ENCODE measurements at regions not wholly inside any gene's neighbourhood (a gene's known extent, or its start where the extent isn't known, plus 50 kb on each side); places are given as distances from the start of the nearest gene placed in this dataset.
"Not testable (repeated sequence)": the region's sequence is repeated elsewhere in the genome, so short reads cannot be mapped to it uniquely, and the experiment has no call there.

DNA sequence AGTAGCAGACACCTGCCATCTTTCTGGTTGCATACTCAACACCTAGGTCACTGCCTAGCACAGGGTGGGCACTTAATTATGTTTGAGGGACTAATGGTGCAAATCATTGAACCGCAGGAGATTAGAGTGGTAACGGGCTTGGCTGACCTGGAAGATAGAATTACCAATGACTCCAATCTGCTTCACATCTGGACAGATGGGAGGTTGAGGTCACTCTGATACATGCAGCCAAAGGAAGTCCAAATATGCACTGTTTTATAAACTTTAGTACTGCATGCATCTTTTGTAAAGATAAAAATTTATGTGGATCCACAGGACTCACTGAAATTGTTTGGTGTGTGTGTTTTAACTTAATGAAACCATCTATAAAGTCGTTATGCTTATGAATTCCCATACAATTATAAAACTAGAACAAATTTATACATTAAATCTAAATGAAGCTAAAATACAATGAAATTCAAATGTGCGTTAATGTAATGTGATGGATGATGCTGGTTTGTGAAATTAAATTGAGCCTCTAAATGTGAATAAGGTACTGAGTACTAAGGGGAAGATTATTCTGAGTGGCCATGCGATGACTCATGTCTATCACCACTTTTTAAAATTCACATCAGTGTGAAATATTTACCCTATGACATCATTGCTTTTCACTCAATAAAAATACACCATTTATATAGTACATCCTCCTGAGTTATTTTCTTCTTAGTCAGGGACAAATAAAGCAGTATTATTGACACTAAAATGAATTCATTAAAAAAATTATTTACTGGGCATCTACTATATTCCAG, 224.7 kb upstream of the FAM78B start:
- DNase-seq (ENCODE audit: low spot score): no peak

DNA sequence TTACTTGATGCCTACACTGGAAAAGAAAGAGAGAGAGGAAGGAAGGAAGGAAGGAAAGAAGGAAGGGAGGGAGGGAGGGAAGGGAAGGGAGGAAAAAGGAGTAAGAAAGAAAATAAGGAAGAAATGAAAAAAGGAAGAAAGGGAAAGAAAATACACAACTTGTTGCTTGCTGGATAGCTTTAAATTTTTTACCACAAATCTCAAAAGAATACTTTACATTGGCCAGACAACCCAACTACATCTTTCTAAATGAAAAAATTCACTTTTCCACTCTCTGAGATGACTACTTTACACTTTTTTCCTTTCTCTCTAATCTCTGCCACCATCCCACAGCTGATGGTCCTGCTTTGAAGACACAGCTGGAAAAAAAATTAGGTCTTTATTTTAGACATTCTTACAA, 228.9 kb upstream of the FAM78B start:
- DNase-seq (ENCODE audit: low spot score): no peak

DNA sequence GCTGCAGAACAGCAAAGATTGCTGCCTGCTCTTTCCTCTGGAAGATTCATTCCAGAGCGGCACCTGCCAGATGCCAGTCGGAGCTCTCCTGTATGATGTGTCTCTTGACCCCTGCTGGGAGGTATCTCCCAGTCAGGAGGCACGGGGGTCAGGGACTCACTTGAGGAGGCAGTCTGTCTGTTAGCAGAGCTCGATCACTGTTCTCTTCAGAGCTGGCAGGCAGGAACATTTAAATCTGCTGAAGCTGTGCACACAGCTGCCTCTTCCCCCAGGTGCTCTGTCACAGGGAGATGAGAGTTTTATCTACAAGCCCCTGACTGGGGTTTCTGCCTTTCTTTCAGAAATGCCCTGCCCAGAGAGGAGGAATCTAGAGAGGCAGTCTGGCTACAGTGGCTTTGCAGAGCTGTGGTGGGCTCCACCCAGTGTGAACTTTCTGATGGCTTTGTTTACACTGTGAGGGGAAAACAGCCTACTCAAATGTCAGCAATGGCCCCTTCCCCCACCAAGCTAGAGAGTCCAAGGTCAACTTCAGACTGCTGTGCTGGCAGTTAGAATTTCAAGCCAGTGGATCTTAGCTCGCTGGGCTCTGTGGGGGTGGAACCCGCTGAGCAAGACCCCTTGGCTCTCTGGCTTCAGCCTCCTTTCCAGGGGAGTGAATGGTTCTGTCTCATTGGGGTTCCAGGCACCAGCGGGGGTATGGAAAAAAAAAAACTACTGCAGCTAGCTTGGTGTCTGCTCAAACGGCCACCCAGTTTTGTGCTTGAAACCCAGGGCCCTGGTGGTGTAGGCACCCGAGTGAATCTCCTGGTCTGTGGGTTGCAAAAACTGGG, 242.7 kb upstream of the FAM78B start:
- DNase-seq (ENCODE audit: low spot score): not testable (repeated sequence)

DNA sequence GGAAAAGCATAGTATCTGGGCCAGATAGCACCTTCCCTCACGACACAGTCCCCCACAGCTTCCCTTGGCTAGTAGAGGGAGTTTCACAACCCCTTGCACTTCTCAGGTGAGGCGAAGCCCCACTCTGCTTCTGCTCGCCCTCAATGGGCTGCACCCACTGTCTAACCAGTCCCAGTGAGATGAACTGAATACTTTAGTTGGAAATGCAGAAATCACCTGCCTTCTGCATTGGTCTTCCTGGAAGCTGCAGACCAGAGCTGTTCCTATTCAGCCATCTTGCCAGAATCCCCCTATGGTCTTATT, 243.2 kb upstream of the FAM78B start:
- no peak for DNase-seq (ENCODE audit: low spot score)

DNA sequence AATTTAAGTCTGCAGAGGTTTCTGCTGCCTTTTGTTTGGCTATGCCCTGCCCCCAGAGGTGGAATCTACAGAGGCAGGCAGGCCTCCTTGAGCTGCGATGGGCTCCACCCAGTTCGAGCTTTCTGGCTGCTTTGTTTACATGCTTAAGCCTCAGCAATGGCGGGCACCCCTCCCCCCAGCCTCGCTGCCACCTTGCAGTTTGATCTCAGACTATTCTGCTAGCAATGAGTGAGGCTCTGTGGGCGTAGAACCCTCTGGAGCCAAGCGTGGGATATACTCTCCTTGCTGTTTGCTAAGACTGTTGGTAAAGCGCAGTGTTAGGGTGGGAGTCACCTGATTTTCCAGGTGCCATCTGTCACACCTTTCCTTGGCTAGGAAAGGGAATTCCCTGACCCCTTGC, 250.0 kb upstream of the FAM78B start:
- not testable (repeated sequence) for DNase-seq (ENCODE audit: low spot score)

DNA sequence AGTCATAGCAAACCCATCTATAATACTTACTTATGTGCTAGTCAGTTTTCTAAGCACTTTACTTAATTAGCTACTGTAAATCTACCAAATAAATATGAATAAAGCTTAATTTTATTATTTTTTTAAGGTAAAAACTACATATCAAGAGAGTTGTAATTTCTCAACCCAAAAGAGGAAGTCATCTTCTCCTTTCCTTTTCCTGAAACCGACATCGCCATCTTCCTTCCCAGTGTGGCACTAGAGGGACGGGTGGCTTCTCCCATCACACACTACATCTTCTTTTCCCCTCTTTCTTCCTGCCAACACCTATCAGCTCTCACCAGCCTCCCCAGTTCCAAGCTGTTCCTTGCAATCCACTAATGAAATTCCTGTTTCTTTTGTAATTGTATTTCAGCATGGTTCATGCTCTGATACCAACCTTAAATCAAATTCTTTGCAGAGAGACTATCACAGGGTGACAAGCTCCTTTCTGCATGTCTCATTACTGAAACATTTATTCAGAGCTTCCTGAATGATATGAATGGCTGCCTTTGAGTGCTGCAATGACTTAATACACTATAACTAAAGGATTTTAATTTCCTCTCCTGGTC, 251.6 kb upstream of the FAM78B start:
- no peak for DNase-seq (ENCODE audit: low spot score)

DNA sequence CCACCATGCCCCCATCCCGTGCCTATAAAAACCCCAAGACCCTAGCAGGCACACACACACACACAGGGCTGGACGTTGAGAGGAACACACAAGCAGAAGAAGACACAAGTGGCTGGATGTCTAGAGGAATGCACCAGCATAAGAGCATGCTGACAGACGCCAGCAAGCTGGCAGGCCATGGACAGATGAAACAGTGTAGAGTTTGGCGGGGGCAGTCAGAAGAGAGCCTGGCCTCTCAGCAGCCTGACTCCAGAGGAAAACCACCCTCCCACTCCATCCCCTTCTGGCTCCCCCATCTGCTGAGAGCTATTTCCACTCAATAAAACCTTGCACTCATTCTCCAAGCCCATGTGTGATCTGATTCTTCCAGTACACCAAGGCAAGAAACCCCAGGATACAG, 255.8 kb upstream of the FAM78B start:
- DNase-seq (ENCODE audit: low spot score): not testable (repeated sequence)

DNA sequence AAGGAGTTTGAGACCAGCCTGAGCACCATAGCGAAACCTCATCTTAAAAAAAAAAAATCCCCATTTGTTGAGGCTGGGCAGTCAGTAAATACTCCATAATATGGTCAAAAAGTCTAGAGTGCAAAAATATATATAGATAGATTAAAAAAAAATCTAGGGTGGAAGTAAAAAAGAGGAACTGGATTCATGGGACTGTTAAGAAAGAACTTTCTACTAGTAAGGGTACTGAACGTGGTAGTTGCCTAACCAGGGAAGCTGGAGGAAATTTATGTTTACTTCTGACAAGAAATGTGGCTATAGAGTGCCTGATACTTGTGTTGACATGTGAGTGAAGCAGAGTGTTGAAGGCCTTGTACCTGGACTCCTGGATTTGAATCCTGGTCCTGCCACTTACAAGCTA, 265.9 kb upstream of the FAM78B start:
- DNase-seq (ENCODE audit: low spot score): no peak

DNA sequence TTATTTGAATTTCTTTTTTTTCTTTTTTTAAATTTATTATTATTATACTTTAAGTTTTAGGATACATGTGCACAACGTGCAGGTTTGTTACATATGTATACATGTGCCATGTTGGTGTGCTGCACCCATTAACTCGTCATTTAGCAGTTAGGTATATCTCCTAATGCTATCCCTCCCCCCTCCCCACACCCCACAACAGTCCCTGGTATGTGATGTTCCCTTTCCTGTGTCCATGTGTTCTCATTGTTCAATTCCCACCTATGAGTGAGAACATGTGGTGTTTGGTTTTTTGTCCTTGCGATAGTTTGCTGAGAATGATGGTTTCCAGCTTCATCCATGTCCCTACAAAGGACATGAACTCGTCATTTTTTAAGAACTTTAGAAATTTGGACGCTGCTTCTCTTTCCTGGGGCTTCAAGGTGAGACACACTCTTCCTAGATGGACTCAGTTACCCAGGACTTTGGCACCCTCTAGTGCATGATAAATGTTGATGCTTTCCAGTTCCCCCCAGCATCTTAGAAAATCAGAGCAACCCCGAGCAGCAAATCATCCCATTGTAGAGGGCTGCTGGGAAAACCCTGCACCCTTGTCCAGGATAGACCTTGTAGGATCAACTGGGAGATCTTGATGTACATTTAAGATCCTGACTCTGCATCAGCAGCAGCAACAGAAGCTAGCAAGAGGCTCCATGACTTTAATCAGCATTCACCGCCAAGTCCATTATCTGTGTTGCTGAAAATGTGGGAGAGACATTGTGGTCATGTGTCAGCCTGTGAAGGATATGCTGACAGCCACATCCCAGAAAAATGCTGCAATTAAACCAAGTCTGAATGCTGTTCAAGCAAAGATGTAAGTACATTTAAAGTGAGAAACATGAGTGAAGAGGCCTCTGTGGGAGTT, 266.9 kb upstream of the FAM78B start:
- DNase-seq (ENCODE audit: low spot score): peak; percentile 76

DNA sequence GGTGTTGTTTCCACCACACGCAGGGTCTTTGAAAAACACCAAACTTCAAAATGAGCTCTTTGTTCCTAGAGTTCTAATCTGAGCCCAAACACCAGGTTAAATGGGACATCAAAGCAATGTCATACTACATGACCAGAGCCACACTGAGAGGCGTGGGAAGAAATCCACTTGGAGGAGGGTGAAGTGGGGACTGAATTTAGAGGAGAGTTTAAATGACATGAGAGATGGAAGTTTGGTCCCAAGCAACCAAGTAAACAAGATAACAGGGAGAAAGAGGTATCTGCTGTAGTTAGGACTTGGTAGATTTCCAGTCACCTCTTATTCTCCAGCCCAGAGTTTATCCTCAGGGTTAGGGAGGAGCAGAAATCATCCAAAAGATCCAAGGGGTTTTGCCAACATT, 290.9 kb upstream of the FAM78B start:
- DNase-seq (ENCODE audit: low spot score): no peak

DNA sequence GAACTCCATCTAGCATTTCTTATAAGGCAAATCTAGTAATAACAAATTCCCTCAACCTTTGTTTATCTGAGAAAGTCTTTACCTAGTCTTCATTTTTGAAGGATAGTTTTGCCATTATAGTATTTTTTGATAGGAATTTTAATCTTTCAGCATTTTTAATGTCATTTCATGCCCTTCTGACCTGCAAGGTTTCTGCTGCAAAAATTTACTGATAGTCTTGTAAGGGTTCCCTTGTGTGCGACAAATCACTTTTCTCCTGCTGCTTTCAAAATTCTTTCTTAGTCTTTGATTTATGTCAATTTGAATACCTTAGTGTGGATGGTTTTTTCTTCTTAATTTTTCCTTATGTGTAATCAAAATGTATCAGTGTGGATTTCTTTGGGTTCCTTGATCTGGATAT, 297.5 kb upstream of the FAM78B start:
- DNase-seq (ENCODE audit: low spot score): no peak

DNA sequence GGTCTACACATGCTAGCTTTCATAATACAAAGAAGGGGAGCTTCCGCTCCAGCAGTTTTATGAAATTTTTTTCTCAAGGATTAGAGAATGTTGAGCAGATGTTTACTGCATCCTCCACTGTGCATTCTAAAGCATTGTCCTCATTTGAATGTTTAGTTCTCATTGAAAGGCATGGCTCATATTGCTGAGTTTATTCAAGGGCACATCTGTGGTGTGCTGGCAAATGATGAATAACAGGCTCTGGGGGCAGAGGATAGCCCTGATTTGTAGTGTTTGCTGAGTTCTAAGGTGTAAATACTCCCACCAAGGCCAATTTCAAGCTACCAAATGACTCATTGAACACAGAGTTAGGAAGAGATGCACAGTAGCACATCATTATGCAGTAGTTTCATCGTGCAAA, 303.2 kb upstream of the FAM78B start:
- DNase-seq (ENCODE audit: low spot score): no peak

DNA sequence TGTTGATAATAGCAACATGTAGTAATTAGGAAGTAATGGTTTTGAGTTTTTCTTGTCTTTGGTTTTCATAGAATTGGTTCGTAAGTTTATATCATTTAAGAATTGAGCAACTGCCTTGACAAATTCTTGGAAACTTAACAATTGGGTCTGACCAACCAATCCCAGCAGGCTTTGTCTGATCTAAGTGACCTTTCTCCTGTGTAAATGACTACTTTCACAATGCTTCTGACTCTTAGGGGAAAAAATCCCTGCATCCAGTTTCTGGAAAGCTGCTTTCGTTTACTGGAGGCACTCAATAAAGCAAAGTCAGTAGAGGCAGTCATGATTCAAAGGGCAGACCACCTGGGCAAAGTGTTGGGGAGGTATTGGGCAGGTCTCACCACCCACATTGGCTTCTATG, 303.6 kb upstream of the FAM78B start:
- no peak for DNase-seq (ENCODE audit: low spot score)

DNA sequence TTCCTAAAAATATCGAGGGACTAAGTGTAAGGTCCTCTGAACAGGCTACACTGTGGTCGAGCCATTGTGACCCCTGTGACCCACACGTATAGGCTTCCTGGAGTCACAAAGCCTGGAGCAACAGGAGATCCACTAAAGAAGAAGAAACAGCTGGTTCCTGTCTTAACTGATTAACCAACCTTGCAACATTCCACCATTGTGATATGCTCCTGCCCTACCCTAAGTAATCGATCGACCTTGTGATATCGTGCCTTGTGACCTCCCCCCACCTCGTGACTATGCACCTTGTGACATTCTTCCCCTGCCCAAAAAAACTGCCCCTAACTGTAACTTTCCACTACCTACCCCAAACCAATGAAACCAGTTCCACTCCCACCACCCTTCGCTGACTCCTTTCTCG, 304.6 kb upstream of the FAM78B start:
- no peak for DNase-seq (ENCODE audit: low spot score)

DNA sequence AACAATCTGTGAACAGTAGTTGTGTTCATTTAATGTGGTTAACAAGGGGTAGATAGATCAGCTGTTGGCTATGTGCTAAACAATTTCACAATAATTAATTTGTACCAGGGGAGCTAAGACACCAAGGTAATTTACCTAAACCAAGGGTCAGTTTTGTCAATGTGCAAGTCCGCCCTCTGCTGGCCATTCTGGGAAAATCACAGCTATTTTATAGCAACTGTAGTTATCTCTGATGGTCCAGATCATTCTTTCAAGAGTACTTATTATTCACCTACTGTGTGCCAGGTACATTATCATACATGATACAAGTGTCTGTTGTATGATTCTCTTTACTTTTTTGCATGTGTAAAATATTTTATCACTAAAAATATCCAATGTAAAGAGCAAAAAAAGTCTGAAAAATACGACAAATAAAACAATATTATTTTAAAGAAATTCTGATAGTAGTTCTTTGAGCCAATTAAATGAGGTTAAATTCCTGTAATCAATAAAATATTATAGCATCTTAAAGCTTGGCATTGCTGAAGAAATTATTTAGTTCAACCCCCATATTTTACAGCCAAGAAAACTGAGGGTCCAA, 312.3 kb upstream of the FAM78B start:
- peak; percentile 49 for DNase-seq (ENCODE audit: low spot score)

DNA sequence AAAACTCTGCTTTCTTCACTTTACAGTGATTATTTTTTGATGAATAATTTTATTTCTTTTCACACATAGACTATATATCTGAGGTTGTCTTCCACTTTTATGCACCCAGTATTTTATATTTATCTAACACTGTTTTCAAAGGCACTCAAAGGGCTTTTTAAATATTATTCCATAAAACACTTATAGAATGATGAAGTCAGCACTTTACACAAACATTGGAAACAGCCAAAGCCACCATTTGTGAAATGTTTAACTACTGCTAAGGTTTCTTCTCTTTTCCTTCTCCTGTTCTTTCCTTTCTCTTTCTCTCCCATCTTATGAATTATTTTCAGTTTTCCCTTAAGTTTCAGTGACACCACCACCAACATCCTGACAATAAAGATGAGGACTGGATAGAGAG, 317.7 kb upstream of the FAM78B start:
- no peak for DNase-seq (ENCODE audit: low spot score)

DNA sequence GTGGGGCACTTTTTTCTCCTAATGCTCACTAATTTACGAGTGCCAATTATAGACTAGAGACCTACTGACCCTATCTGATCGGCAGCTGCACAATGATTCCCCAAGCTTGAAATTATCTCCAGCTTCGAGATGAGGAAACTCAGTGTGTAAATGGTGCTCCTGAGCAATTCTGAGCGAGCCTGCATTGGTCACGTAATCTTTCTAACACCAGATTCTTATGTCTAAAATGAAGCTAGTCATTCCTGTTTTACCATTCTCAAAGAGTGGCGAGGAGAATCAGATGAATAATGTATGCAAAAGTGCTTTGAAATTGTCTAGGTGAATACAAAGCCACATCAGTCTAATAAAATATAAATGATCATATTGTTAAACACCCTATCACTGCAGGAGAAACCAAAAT, 318.1 kb upstream of the FAM78B start:
- no peak for DNase-seq (ENCODE audit: low spot score)

DNA sequence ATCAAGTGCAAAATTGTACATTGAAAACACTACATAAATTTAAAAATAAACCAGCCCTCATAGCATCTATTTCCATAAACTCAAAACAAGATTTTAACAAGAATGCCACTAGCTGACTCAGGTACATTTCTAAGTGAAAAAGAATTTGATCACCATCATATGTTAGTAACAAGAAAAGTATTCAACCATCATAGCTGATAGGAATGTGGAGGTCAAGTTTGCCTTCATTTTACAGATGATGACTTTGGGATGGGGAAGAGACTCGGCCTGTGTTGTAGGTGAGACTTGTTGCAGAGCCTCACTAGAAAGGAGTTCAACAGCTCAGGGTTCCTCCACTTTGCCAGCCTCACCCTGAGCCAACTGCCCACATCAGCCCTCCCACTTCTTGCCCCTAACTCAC, 318.8 kb upstream of the FAM78B start:
- DNase-seq (ENCODE audit: low spot score): no peak

DNA sequence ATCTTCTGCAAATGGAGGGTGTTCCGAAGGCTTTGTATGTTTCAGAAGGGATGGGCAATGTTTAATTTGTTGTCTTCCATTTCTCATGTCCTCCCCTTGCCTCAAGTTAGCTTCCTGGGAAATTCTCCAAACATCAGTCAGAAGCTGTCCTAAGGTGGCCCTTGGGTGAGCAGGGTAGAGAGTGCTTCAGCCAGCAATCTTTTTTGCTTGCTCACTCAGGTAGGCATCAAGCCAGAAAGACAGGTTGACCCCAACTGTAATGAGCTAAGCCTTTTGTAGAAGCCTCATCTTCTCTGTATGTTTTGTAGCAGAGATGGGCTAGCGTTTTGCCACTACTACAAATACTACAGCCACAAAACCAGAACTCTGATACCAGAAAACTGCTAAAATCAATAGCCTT, 321.5 kb upstream of the FAM78B start:
- DNase-seq (ENCODE audit: low spot score): no peak

DNA sequence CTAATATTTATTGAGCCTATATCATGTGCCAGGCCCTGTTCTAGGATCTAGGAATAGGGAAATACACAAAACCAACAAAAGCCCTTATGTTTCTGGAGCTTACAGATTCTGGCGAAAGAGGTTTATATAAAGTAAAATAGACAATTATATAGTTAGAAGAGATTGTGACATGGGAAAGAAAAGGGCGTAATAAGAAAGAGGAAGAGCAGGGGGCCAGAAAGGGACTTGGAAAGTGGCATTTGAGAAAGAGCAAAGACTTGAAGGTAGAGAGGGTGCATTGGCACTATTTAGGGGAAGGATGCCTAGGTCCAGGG, 322.5 kb upstream of the FAM78B start:
- no peak for DNase-seq (ENCODE audit: low spot score)

DNA sequence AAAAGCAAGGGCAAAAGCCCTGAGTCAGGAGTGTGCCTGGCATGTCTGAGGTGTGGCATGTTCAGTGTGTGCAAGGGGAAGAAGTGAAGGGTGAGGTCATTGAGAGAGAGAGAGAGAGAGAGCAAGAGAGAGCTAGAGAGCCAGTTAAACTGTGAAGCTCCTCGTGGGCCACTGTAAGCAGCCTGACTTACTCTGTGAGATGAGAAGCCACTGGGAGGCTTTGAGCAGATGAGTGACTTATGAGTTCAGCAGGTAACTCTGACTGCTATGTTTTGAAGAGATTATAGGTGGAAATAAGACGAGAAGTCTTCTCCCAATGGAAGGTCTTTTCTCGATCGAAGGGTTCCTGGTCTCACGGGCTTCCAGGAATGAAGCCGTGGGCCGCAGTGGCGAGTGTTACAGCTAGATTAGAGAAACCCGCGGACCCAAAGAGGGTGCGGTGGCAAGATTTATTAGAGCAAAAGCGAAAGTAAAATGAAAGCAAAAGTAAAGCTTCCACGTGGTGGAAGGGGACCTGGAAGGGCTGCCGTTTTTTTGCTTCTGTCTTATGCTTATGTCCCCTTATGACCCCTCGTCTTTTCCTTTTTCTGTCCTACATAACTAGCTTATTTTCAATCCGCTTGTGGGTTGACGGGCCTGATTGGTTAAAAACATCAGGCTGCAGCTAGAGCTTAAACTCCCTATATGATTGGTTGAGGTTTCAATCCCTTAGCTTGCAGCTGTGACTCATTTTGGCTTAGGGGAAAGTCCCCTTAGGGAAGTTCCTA, 323.1 kb upstream of the FAM78B start:
- no peak for DNase-seq (ENCODE audit: low spot score)

All from D341Med (cell line).